ENCODE measurements at regions not wholly inside any gene's neighbourhood (a gene's known extent, or its start where the extent isn't known, plus 50 kb on each side); places are given as distances from the start of the nearest gene placed in this dataset.
A peak's percentile ranks its signal among the peaks of the same experiment; 100 is the strongest.

DNA sequence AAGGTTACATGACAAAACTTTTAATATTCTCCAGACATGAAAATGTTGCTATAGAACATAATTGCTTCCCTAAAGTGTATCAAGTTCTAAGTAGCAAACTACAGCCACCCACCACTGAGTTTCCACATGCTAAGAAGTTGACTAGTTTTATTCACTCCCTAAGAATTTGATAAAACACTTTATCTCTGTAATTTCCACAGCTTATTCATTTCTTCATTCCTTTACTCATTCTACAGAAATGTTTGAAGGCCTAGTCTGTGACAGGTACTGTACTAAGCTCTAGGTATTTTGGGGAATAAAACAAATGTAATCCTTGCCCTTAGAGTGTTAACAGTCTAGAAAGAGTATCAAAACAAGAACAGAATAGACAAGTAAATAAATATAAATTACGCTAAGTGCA is 101.8 kb upstream of the DIAPH3 start:
- 90 to 95% (median 95%) methylated on average over 1 of the region's 1 CpG for WGBS, 3 donors
- no peak overlapping the region for H3K4me3 ChIP-seq
- intact Hi-C loops (cut with DNase I) = no loop called here

GRCh38 chr13:60267498-60268202 is 103.9 kb upstream of the DIAPH3 start:
- Histone ChIP-seq H3K27ac (no peak overlapping the region), H3K4me1 (ENCODE audit: insufficient read depth) (no peaks in the 10 kb centered on the region), H3K4me3 (peak overlapping the region; percentile 23), H3K27me3 (no peaks in the 10 kb centered on the region), H3K36me3 (no peaks in the 10 kb centered on the region), H3K9me3 (no peaks in the 10 kb centered on the region)
- TF ChIP-seq EP300 (IDR thresholded peaks at IDR 0.05) = no peak
- no peak for TF ChIP-seq POLR2A (IDR thresholded peaks at IDR 0.05)
- TF ChIP-seq CTCF (IDR thresholded peaks at IDR 0.05) = no peak
- 45 to 71% (median 65%) methylated on average over 24 of the region's 24 CpGs for WGBS, 3 donors
- DNase-seq = no peak
- intact Hi-C loops (cut with DNase I) = no loop called here

More for the DNA sequence above, 101.8 kb upstream of the DIAPH3 start:
- H3K36me3 ChIP-seq = no peaks in the 10 kb centered on the region
- DNase-seq = no peak
- no peak overlapping the region for H3K27ac ChIP-seq
- H3K9me3 ChIP-seq = no peaks in the 10 kb centered on the region
- TF ChIP-seq POLR2A (IDR thresholded peaks at IDR 0.05) (no peak), CTCF (IDR thresholded peaks at IDR 0.05) (no peak), EP300 (IDR thresholded peaks at IDR 0.05) (no peak)
- H3K4me1 ChIP-seq (ENCODE audit: insufficient read depth) = no peaks in the 10 kb centered on the region
- H3K27me3 ChIP-seq = no peaks in the 10 kb centered on the region

GRCh38 chr13:60268203-60268555 is 104.5 kb upstream of the DIAPH3 start:
- intact Hi-C loops (cut with DNase I) = no loop called here
- no peak for TF ChIP-seq POLR2A (IDR thresholded peaks at IDR 0.05)
- TF ChIP-seq EP300 (IDR thresholded peaks at IDR 0.05) = no peak
- TF ChIP-seq CTCF (IDR thresholded peaks at IDR 0.05) = no peak
- Histone ChIP-seq H3K27me3 (no peaks in the 10 kb centered on the region), H3K4me3 (peak overlapping the region; percentile 23), H3K27ac (no peak overlapping the region), H3K9me3 (no peaks in the 10 kb centered on the region), H3K36me3 (no peaks in the 10 kb centered on the region), H3K4me1 (ENCODE audit: insufficient read depth) (no peaks in the 10 kb centered on the region)
- no peak for DNase-seq
- 45 to 66% (median 47%) methylated on average over 8 of the region's 8 CpGs for WGBS, 3 donors

GRCh38 chr13:60273971-60274527 is 110.3 kb upstream of the DIAPH3 start:
- Histone ChIP-seq H3K27me3 (no peaks in the 10 kb centered on the region), H3K27ac (no peak overlapping the region), H3K4me3 (no peak overlapping the region), H3K9me3 (no peaks in the 10 kb centered on the region), H3K4me1 (ENCODE audit: insufficient read depth) (no peaks in the 10 kb centered on the region), H3K36me3 (no peaks in the 10 kb centered on the region)
- TF ChIP-seq EP300 (IDR thresholded peaks at IDR 0.05) = no peak
- TF ChIP-seq POLR2A (IDR thresholded peaks at IDR 0.05) = no peak
- no peak for TF ChIP-seq CTCF (IDR thresholded peaks at IDR 0.05)
- intact Hi-C loops (cut with DNase I) = no loop called here
- DNase-seq = no peak
